IMR-90 (cell line): ENCODE measurements at regions not wholly inside any gene's neighbourhood (a gene's known extent, or its start where the extent isn't known, plus 50 kb on each side); places are given as distances from the start of the nearest gene placed in this dataset.
"Not testable (repeated sequence)": the region's sequence is repeated elsewhere in the genome, so short reads cannot be mapped to it uniquely, and the experiment has no call there.

Experiments used
- ATAC-seq: fragments of 200-7000 bp; cut with Tn5 transposase; 2 replicates; pipeline ENCODE4 v1.9.1; 2020; ENCODE audit warnings: low read depth, mild to moderate bottlenecking, moderate library complexity
- BruUV-seq: library from RNA; stranded (reverse); fragments of 400-500 nt; replicated peaks from 2 replicates; lab custom pipeline; 2021; lab: Mats Ljungman, UMichigan
- CTCF ChIA-PET: fragments of 300-600 bp; formaldehyde crosslinking; extraction: SDS; loops from one replicate; lab custom pipeline; 2021; ENCODE audit warnings: antibody characterized with exemption; lab: Yijun Ruan, JAX
- POLR2A ChIA-PET: fragments of 300-600 bp; sonication (Branson Sonifier 250); formaldehyde crosslinking; loops from one replicate; lab custom pipeline; 2022; ENCODE audit warnings: antibody characterized with exemption; ENCODE audit not compliant: unreplicated experiment; lab: Charles Lee
- DNase-seq: peaks from one replicate; pipeline ENCODE4 v3.0.0; 2013
- H2AFZ ChIP-seq: replicated peaks from 2 replicates; pipeline ENCODE3; 2013; ENCODE audit warnings: low read length, mild to moderate bottlenecking; ENCODE audit not compliant: poor library complexity
- H2AK5ac ChIP-seq: 2 replicates; pipeline ENCODE4 v1.6.1; 2013; ENCODE audit warnings: low read depth, low read length, inconsistent platforms
- H2AK9ac ChIP-seq: replicated peaks from 2 replicates; pipeline ENCODE3; 2013; ENCODE audit warnings: mild to moderate bottlenecking, low read depth, low read length, moderate library complexity; ENCODE audit not compliant: poor library complexity
- H2BK120ac ChIP-seq: 2 replicates; pipeline ENCODE4 v1.6.1; 2013; ENCODE audit warnings: low read depth, low read length, inconsistent platforms
- H2BK15ac ChIP-seq: 3 replicates; pipeline ENCODE4 v1.6.1; 2013; ENCODE audit warnings: low read depth, low read length, inconsistent platforms
- H2BK20ac ChIP-seq: 2 replicates; pipeline ENCODE4 v1.6.1; 2013; ENCODE audit warnings: low read depth, mild to moderate bottlenecking, inconsistent platforms, low read length, moderate library complexity
- H2BK5ac ChIP-seq: 2 replicates; pipeline ENCODE4 v1.6.1; 2013; ENCODE audit warnings: mild to moderate bottlenecking, low read depth, low read length, inconsistent platforms; ENCODE audit not compliant: poor library complexity, severe bottlenecking
- H3K14ac ChIP-seq: replicated peaks from 2 replicates; pipeline ENCODE4 v1.6.1; 2013; ENCODE audit warnings: low read depth, low read length, inconsistent platforms
- H3K18ac ChIP-seq: 2 replicates; pipeline ENCODE4 v1.6.1; 2013; ENCODE audit warnings: low read depth, low read length, control low read depth
- H3K23ac ChIP-seq: 2 replicates; pipeline ENCODE4 v1.6.1; 2013; ENCODE audit warnings: low read depth, low read length, inconsistent platforms
- H3K27ac ChIP-seq: 2 replicates; pipeline ENCODE4 v1.5.1; 2013; ENCODE audit warnings: mild to moderate bottlenecking, control low read depth, low read length; ENCODE audit not compliant: insufficient read depth
- H3K27me3 ChIP-seq: 2 replicates; pipeline ENCODE4 v1.6.1; 2013; ENCODE audit warnings: low read length; ENCODE audit not compliant: control insufficient read depth, insufficient read depth
- H3K36me3 ChIP-seq: 2 replicates; pipeline ENCODE4 v1.6.1; 2013; ENCODE audit warnings: low read length, mixed read lengths; ENCODE audit not compliant: control insufficient read depth, insufficient read depth
- H3K4ac ChIP-seq: 2 replicates; pipeline ENCODE4 v1.6.1; 2013; ENCODE audit warnings: low read depth, low read length, inconsistent platforms
- H3K4me1 ChIP-seq: 2 replicates; pipeline ENCODE4 v1.6.1; 2013; ENCODE audit warnings: low read length, mixed read lengths; ENCODE audit not compliant: control insufficient read depth, insufficient read depth
- H3K4me2 ChIP-seq: 2 replicates; pipeline ENCODE4 v1.6.1; 2013; ENCODE audit warnings: low read depth, mild to moderate bottlenecking, control low read depth, low read length, moderate library complexity
- H3K4me3 ChIP-seq: 2 replicates; pipeline ENCODE4 v1.5.1; 2013; ENCODE audit warnings: low read depth, mild to moderate bottlenecking, control low read depth, low read length, moderate library complexity; ENCODE audit not compliant: insufficient read depth
- H3K56ac ChIP-seq: 2 replicates; pipeline ENCODE4 v1.6.1; 2013; ENCODE audit warnings: low read length, inconsistent platforms; ENCODE audit not compliant: insufficient read depth; ENCODE audit errors: extremely low read depth
- H3K79me1 ChIP-seq, 2 experiments: 2 replicates each; pipeline ENCODE4 v1.6.1; 2013; ENCODE audit warnings: low read length in 2 of 2, inconsistent platforms in 1 of 2, low read depth in 1 of 2
- H3K9ac ChIP-seq: 2 replicates; pipeline ENCODE4 v1.6.1; 2013; ENCODE audit warnings: low read depth, low read length, control low read depth
- H3K9me1 ChIP-seq: 2 replicates; pipeline ENCODE4 v1.6.1; 2013; ENCODE audit warnings: low read length, inconsistent platforms; ENCODE audit not compliant: insufficient read depth
- H3K9me3 ChIP-seq: 2 replicates; pipeline ENCODE4 v1.6.1; 2013; ENCODE audit warnings: low read length; ENCODE audit not compliant: control insufficient read depth, insufficient read depth
- H4K20me1 ChIP-seq: 2 replicates; pipeline ENCODE4 v1.6.1; 2013; ENCODE audit warnings: low read length, inconsistent platforms; ENCODE audit not compliant: insufficient read depth
- H4K5ac ChIP-seq: 2 replicates; pipeline ENCODE4 v1.6.1; 2013; ENCODE audit warnings: mild to moderate bottlenecking, low read depth, low read length, control low read depth
- H4K8ac ChIP-seq, 2 experiments: 2 replicates each; pipeline ENCODE4 v1.6.1; 2013; ENCODE audit warnings: low read depth in 2 of 2, low read length in 2 of 2, control low read depth in 1 of 2, inconsistent platforms in 1 of 2
- H4K91ac ChIP-seq: 2 replicates; pipeline ENCODE4 v1.6.1; 2013; ENCODE audit warnings: low read depth, low read length, inconsistent platforms; ENCODE audit not compliant: insufficient read depth
- BHLHE40 ChIP-seq: fragments of 150-350 bp; IDR thresholded peaks from 2 replicates; pipeline ENCODE4 v1.6.1; 2016; ENCODE audit warnings: mild to moderate bottlenecking, low read depth, low read length
- CEBPB ChIP-seq: IDR thresholded peaks from 2 replicates; pipeline ENCODE4 v1.6.1; 2012; ENCODE audit warnings: low read depth, low read length, improper control_type of control experiment
- MAFK ChIP-seq: IDR thresholded peaks from 2 replicates; pipeline ENCODE4 v1.6.1; 2012; ENCODE audit warnings: low read depth, low read length, improper control_type of control experiment
- MXI1 ChIP-seq: IDR thresholded peaks from 2 replicates; pipeline ENCODE4 v1.6.1; 2012; ENCODE audit warnings: low read depth, mild to moderate bottlenecking, low read length, moderate library complexity, borderline replicate concordance
- RCOR1 ChIP-seq: IDR thresholded peaks from 2 replicates; pipeline ENCODE4 v1.6.1; 2012; ENCODE audit warnings: mild to moderate bottlenecking, low read length, improper control_type of control experiment; ENCODE audit not compliant: insufficient replicate concordance
- RFX5 ChIP-seq: IDR thresholded peaks from 2 replicates; pipeline ENCODE4 v1.8.0; 2012; ENCODE audit warnings: low read depth, mild to moderate bottlenecking, low read length, moderate library complexity
- SMC3 ChIP-seq: fragments of 150-350 bp; IDR thresholded peaks from 2 replicates; pipeline ENCODE4 v1.6.1; 2016; ENCODE audit warnings: low read depth, mild to moderate bottlenecking, antibody characterized with exemption, low read length, moderate library complexity
- WGBS, 2 experiments: methylation state at CpG; one replicate each; pipeline versions ENCODE4 v1.1.5 to v1.1.7; 2013; ENCODE audit warnings: missing lambda C conversion rate in 2 of 2; ENCODE audit not compliant: insufficient read length in 1 of 2; ENCODE audit errors: extremely low coverage in 2 of 2; 5-methylcytosine and 5-hydroxymethylcytosine counted together
- dilution Hi-C: fragments of 300-500 bp; cut with HindIII; formaldehyde crosslinking; loops from one replicate; pipeline ENCODE4 v1.14.3; 2018; ENCODE audit warnings: low sequenced_read_pairs; ENCODE audit not compliant: unreplicated experiment
- in situ Hi-C: fragments of 300-500 bp; cut with MboI; formaldehyde crosslinking; loops from 3 replicates; pipeline ENCODE4 v1.14.3; 2019; ENCODE audit warnings: low sequenced_read_pairs, inconsistent platforms, mixed read lengths
- intact Hi-C: fragments of 100-400 bp; cut with micrococcal nuclease; formaldehyde crosslinking; loops from 2 replicates; pipeline ENCODE4 v1.10.0; 2022
- TF ChIP-seq, protein P1 (sequence below): fragments of 150-350 bp; IDR thresholded peaks from 2 replicates; pipeline ENCODE4 v1.6.1; 2016; ENCODE audit warnings: low read depth, mild to moderate bottlenecking, low read length, moderate library complexity, borderline replicate concordance

DNA sequence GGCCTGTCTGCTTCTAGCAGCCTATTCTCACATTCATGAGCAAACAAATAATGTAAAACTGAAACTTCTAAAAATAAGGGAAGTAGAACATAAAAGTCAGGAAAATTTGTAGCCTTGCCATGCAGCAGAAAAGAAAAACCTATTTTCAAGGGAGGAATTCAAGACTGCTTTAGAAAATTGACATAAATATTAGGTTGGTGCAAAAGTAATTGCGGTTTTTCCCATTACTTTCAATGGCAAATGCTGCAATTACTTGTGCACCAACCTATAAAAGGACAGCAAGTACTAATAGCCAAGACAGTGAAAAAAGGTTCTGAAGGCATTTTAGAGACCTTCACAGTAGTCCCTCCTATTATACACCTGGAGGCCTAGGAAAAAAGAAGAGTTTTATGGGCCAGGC is 457.8 kb downstream of the KLHL4 start:
- H3K4me2 ChIP-seq = no peak overlapping the region
- no peak overlapping the region for H2AFZ ChIP-seq
- in situ Hi-C loops (no loop called here), intact Hi-C loops (no loop called here), dilution Hi-C loops (no loop called here)
- no peak overlapping the region for H3K9ac ChIP-seq
- H3K36me3 ChIP-seq = no peaks in the 10 kb centered on the region
- no peaks in the 10 kb centered on the region for H3K9me1 ChIP-seq
- H3K4me1 ChIP-seq = no peaks in the 10 kb centered on the region
- no peak overlapping the region for H2AK5ac ChIP-seq
- no peaks in the 10 kb centered on the region for H3K27me3 ChIP-seq
- CTCF ChIA-PET = no interaction called here
- H3K23ac ChIP-seq = no peak overlapping the region
- no peak overlapping the region for H4K91ac ChIP-seq
- WGBS, 2 experiments = no CpG with 5 or more reads among the region's 1 CpG
- no peak overlapping the region for H3K27ac ChIP-seq
- no peaks in the 10 kb centered on the region for H4K20me1 ChIP-seq
- no peak overlapping the region for H3K56ac ChIP-seq
- no peak overlapping the region for H2BK5ac ChIP-seq
- H3K79me1 ChIP-seq = no peaks in the 10 kb centered on the region
- H2BK20ac ChIP-seq = no peak overlapping the region
- no peak overlapping the region for H2AK9ac ChIP-seq
- no peak overlapping the region for H3K4ac ChIP-seq
- no peak overlapping the region for H2BK15ac ChIP-seq
- H4K5ac ChIP-seq = no peak overlapping the region
- H4K8ac ChIP-seq = no peak overlapping the region
- no peak for ATAC-seq
- H3K4me3 ChIP-seq = no peak overlapping the region
- TF ChIP-seq RFX5 = no peak
- TF ChIP-seq, protein P1, sequence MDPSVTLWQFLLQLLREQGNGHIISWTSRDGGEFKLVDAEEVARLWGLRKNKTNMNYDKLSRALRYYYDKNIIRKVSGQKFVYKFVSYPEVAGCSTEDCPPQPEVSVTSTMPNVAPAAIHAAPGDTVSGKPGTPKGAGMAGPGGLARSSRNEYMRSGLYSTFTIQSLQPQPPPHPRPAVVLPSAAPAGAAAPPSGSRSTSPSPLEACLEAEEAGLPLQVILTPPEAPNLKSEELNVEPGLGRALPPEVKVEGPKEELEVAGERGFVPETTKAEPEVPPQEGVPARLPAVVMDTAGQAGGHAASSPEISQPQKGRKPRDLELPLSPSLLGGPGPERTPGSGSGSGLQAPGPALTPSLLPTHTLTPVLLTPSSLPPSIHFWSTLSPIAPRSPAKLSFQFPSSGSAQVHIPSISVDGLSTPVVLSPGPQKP = no peak
- no peak for TF ChIP-seq MAFK
- no peak for TF ChIP-seq SMC3
- no peak for TF ChIP-seq BHLHE40
- no peak for TF ChIP-seq CEBPB
- TF ChIP-seq RCOR1 = no peak
- no peak for TF ChIP-seq MXI1
- no peak overlapping the region for H3K14ac ChIP-seq
- no peak overlapping the region for H3K18ac ChIP-seq
- POLR2A ChIA-PET = no interaction called here
- BruUV-seq = no TSS peak
- no peak for DNase-seq
- H3K9me3 ChIP-seq = peaks cover 2% of the 10 kb centered on the region; the same call in 1 of the 2 replicates
- no peak overlapping the region for H2BK120ac ChIP-seq

DNA sequence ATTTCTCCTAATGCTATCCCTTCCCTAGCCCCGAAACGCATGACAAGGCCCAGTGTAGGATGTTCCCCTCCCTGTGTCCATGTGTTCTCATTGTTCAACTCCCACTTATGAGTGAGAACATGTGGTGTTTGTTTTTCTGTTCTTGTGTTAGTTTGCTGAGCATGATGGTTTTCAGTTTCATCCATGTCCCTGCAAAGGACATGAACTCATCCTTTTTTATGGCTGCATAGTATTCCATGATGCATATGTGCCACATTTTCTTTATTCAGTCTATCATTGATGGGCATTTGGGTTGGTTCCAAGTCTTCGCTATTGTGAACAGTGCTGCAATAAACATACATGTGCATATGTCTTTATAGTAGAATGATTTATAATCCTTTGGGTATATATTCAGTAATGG is 490.3 kb downstream of the KLHL4 start:
- H2AK5ac ChIP-seq, DNase-seq, in situ Hi-C loops, H2AFZ ChIP-seq, H4K91ac ChIP-seq, H3K79me1 ChIP-seq, H3K4me2 ChIP-seq, dilution Hi-C loops, H3K4ac ChIP-seq, H2BK5ac ChIP-seq, POLR2A ChIA-PET, H4K20me1 ChIP-seq, H3K9me1 ChIP-seq, ATAC-seq, H2BK20ac ChIP-seq, H3K23ac ChIP-seq, H3K9ac ChIP-seq, H3K4me1 ChIP-seq, CTCF ChIA-PET, H3K56ac ChIP-seq, H3K4me3 ChIP-seq, H2AK9ac ChIP-seq, H2BK120ac ChIP-seq, H3K14ac ChIP-seq, intact Hi-C loops, H3K18ac ChIP-seq, H3K9me3 ChIP-seq, H3K27ac ChIP-seq, BruUV-seq, H2BK15ac ChIP-seq, H4K8ac ChIP-seq, H3K36me3 ChIP-seq, H4K5ac ChIP-seq, H3K27me3 ChIP-seq: not testable (repeated sequence)
- no CpG with 5 or more reads among the region's 3 CpGs for WGBS, 2 experiments
